CD4-positive, alpha-beta T cell treated with Interleukin-1 beta for 1 hour (primary cell): ENCODE measurements at regions not wholly inside any gene's neighbourhood (a gene's known extent, or its start where the extent isn't known, plus 50 kb on each side); places are given as distances from the start of the nearest gene placed in this dataset.
A peak's percentile ranks its signal among the peaks of the same experiment; 100 is the strongest.

Experiments used
- DNase-seq, 2 donors: peaks; one replicate each; pipeline ENCODE4 v3.0.0-alpha.2; 2020 to 2022

DNA sequence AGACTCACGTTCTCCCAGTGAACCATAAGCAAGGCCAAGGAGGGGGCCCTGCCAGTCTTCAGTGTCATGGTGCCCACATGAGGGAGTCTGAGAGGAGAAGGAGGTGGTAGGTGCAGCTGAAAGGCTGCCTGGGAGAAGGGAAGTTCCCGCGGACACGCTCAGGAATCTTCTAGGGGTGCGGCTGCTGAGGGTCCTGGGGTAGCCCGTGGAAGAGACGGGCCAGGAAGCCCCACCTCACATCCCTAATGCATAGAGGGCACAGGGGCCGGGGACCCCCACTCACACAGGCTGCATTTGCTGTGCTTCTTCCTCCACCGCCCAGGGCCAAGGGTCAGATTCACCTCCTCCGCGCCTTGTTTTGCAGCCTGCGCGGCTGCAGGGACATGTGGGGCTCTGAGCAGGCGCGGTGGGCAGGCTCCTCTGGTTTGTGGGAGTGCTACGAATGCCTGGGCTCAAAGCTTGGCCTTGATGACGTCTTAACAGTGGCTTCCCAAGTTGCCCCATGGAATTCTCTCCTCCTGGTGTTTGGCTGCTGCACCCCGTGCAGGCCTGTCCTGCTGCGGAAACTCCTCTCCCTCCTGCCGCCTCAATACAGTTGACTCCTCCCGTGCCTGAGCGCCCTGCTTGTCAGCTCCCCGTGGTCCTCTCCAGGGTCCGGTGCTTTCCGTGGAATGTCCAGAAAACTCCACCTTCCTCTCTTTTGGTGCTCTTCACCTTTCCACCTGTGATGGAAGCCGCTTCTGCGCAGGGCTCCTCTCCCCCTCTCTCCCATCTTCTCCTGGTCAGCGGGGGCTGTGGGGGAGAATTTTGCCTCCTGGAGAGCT, 95.7 kb downstream of the VAPA start:
- DNase-seq: no peak

DNA sequence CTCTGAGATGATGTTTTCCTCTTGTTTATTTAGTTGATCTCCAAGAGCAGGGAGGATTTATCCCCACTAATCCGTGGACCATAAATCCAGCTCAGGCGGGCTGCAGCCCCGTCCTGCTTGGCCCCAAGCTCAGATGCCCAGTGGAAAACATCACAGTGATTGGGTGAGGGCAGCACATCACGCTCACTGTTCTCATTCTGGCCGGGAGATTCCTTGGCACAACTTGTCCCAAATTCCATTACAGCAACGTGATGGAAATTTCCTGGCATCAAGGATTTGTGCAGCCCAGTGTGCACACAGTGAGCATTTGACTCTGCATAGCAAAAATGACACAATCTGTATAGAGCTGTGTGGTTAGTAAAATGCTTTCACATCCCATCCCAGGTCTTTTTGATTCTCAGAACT, 96.8 kb downstream of the VAPA start:
- DNase-seq: no peak

DNA sequence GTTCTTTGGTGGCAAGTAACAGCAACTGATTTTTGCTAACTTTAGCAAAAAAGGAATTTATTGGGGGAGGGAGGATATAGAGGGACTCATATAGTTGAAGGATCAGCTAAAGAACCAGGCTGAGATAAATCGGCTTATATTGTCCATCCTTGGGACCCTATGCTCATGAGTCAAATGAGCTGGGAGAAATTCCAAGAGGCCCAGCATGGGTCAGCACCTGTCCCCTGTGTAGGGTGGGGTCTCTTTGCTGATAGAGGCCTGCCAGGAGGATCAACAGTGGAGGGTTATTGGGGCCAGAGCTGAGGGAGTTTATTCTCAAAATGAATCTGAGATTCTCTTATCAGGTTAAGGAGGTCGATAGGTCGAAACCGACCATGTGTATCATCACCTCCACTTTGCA, 97.2 kb downstream of the VAPA start:
- no peak for DNase-seq

DNA sequence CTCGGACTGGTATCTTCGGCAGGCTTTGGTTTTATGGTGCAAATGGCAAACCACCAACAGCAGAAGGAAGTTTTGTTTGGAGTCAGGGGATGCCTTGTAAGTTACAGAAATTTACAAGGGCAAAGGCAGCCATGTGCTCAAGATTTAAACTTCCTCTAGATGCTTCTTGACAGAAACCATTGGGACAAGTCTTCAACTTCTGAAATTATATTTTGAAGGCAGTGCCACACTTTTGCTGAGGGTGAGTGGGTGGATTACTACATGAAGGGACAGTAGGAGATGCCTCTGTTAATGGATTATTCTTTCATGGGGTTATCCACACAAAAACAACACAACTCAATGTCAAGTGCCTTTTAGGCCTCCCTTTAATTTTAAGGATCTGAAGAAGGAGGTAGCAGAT, 97.9 kb downstream of the VAPA start:
- DNase-seq: no peak

DNA sequence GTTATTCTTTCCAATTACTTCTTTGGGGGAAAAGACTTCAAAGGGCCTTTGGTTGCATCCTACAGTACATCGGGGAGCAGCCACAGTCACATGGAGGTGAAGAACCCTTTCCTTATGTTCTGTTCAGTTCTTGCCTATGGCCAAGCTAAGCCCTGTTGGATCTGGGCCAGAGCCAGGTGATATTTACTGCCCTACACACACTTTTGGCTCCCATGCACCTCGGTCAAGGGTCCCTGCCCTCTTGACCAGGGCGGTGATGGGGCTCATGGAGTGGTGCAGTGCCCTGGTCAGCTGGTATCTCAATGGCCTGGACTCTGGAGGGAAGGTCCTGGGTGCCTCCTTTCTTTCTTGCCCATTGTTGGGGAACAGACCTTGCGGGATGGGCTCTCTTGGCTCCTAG, 98.7 kb downstream of the VAPA start:
- DNase-seq: no peak

DNA sequence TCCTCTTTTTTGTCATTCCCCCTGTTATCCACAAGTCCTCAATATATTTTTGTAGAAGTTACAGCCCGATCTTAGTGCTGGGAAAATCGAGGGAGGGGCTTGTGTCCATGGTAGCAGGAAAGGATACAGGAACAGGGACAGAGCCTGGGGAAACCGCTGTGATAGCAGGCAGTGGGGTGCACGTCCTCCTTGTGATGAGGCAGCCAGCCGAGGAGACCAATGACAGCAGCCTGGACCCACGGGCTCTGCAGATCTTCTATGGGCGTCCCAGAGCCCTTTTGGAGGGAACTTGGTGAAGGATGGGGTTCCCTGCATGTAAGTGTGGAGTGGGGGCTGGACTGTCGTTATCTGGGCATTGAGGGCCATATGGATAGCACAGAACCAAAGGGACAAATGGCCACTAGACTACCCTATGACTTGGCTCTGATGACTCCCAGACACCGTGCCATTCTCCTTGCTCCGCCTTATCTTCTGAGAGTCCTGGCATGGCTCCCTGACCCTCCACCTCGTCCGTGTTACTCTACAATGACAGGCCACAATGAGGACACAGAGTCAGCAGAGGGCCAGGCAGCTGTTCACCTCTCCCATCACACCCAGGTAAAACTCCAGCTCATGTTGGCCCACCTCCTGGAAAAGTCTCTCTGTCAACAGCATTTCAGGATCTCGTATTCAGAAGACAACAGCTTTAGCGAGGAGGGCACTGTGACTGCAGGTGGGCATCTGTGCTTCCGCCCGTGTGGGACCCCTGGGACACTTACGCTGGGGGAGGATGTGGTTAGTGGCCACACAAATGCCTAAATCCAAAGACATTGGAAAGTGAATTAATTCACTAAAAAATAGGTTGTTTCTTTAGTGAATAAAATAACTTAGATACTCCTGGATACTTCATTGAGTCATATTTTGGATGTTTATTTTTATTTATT, 100.1 kb downstream of the VAPA start:
- DNase-seq: no peak

DNA sequence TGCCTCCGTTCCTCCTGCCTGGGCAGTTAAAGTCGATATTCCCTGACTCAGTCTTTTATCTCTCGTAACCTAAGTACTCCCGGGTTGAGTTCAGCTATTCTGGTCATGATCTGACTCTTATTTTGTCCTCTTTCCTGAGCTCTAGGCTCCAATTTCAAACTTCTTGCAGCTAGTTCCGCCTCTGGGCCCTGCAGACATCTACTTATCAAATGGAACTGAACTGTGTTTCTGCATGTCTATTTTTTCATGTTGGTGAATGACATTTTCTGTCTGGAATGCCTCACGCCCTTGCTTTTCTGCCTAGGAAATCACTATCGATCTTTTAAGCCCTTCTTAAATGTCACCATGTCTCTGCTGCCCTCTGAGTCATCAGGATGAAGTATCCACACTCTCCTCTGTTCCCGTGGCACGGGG, 101.5 kb downstream of the VAPA start:
- DNase-seq: no peak

DNA sequence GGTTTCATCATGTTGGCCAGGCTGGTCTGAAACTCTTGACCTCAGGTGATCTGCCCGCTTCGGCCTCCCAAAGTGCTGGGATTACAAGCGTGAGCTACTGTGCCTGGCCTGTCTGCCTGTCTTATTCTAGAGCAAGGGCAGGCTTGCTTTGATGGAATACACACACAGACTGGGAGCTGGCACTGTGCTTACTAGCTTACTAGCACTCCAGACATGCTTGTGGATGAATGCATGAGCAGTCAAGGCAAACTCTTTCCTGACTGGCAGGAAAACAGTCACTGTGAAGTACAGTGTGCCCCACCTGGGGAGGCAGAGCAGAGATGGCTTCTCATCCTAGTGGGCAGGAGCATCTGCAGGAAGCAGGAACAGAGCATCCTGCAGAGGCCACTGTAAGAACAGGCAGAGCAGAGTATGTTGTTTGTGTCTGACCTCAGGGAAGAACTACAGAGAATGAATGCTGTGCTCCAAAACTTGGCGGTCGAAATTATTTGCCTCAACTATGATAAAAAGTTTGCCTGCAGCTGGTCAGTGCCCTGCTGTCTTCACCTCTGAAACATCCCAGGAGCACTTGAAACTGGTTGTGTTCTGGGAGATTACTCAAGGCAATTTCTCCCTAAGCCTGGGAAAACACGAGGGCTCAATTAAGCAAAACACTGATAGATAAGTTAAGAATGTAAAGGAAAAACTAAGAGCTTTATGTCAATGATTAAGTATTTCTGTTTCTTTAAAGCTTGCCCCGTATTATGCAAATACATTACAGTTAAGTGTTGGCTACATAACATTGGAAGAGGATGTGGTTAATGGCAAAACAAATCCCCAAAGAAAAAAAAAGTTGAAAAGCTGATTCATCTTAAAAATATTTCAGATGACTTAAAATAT, 102.4 kb downstream of the VAPA start:
- no peak for DNase-seq

DNA sequence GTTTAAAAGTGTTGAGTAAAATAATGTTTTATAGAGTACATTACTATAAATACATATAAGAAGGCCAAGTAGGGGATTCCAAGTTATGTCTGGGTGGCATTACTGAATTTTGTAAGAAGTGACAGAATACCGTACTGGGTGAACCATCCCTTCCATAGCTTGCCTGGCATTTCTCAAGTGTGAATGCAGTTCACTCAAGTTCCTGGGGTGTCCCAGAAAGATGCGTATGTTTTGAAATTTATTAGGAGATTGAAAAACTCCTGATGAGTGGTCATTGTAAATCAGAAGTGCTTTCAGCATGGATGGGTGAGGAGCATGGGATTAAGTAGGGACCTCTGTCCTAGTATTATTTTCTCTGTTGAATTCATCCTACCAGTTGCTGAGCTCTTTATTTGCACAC, 103.2 kb downstream of the VAPA start:
- DNase-seq: no peak

DNA sequence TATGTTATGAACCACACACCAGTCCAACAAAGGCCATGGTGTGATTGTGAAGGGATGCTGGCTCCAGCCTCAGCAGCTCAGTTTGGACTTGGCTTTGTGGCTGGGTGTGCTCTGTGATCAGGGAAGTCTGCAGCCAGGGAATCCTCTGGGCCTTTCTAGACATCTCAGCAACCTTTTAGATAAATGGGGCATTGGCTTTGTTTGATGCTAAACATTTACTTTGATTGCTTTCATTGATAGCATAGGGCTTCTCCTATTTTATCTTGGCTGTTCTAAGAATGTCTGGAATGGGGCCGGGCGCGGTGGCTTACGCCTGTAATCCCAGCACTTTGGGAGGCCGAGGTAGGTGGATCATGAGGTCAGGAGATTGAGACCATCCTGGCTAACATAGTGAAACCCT, 104.5 kb downstream of the VAPA start:
- no peak for DNase-seq

DNA sequence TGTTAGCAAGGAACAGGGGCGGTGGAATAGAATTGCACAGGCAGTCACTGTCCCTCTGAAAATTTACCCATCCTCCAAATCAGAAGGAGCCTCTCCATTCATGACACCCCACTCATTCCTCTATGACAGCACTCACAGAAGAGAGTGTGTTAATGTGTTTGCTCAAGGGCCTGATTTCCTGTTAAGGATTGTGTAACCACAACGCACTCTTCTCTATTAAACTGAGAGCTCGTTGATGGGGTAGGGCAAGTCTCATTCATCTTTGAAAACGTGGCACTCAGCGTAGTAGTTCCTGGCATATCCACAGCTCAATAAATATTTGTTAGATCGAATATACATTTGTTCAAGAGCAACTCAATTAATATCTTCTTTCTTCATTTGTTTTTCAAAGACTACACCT, 106.4 kb downstream of the VAPA start:
- no peak for DNase-seq

DNA sequence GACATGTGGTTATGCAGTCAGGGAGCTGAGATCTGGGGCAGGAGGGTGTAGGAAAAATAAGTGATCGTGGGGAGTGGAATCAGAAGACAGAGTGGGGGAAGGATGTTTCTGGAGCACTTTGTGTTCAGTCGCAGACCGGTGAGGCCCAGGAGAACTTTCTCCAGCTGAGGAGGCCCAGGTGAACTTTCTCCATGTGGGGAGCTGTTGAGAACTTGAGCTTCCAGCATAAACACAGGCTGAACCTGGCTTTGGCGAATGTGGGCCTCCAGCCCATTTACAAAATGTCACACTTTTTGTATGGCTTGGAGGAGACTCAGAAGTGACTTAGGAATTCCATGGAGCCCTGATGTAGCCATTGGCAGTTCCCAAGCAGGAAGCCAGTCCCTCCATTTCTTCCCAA, 108.5 kb downstream of the VAPA start:
- DNase-seq: no peak

DNA sequence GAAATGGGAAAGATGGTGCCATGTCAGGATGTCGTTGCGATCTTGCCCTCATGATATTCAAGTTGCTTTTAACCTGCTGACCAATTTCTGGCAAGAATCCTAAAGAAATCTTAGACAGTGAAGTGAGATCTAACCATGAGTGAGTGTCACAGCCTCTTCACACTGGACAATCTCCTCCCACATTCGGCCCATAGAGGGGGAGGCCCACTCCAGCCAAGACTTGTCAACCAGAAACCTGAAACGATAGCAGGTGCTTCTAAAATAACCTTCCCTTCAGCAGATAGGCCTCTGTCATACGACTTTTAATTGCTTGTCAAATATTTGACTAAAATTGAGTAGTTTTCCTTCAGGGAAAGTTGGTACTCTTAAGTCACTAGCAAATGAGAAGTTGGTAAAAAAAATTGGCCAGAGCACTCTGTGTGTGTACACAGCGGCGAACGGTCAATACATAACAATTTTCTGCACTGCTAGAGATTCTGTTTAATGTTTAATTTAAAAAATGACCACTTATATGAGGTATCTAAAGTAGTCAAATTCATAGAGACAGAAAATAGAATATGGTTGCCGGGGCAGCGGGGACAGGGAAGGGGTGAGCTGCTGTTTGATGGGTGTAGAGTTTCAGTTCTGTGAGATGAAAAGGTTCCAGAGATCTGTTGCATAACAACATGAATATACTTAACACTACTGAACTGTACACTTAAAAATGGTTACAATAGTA, 110.2 kb downstream of the VAPA start:
- DNase-seq: no peak

DNA sequence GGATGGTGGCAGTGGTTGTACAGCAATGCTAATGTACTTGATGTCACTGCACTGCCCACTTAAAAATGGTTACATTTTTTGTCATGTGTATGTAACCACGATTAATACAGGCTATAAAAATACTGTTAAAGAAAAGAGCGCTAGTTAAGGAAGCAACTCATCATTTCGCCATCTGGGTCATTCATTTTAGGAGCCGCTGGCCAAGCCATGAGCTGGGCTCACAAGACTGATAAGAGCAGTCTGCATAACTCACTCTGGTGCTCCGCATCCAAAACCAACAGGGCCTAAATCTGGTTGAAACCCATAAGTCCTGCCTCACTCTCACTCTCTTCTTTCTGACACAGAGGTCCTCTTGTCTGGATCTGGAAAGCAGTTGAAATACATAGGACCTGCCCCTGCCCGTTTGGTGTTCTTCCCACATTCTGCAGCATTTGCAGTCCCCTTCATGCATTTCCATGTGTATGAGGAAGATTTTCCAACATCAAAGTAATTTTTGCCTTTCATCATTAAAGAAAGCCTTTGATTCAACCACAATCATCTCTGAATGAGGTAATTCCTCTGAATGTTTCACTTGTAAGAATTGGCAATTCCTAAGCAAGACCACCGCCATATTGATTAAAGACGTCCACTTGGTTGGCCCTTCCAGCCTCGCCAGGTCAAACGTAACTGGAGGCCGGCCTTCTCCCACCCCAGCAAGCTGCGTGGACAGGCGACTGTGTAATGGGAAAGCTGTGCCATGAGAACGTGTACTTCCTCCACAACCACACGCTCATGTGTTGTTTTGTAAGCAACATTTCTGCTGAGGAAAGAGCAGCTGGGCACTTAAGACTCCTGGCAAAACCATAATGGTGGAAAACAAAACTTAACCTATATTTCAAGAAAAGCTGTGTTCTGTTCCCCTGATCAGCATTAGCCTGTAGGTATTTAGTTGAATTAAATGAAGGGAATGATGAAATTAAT, 112.2 kb downstream of the VAPA start:
- DNase-seq: no peak

DNA sequence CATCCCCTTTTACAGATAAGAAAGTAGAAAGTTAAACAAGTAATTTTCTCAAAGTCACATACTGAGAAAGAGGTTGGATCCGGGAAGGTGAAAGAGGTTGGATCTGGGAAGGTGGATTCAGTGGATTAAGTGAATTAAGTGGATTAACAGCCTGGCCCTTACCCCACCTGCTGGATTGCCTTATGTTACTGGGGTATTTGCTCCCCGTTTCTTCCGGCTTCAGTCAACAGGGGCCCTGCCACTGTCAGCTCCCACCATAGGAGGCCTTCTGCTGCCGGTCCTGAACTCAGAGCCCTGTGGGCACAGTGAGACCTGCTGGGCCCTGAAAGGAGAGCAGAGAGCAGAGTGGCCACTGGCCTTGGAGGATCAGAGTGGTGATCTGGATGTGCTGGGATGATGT, 113.2 kb downstream of the VAPA start:
- no peak for DNase-seq

DNA sequence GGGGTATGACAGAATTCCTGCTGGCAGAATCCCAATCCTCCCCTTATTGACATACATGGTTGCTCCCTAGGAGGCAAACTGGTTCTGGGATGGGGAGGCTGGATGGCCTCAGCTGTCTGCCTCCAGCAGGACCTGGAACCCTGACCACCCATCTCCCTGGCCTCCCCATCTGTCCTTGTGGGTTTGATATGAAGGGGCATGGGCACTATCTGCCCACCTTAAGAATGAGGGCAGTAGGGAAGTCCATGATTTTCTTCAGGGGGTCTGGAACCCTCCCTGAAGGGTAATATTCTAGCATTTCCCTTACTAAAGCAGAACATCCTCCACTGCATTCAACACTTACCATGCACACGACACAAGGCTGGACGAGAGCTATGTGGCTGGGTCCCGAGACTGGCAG, 113.6 kb downstream of the VAPA start:
- no peak for DNase-seq

DNA sequence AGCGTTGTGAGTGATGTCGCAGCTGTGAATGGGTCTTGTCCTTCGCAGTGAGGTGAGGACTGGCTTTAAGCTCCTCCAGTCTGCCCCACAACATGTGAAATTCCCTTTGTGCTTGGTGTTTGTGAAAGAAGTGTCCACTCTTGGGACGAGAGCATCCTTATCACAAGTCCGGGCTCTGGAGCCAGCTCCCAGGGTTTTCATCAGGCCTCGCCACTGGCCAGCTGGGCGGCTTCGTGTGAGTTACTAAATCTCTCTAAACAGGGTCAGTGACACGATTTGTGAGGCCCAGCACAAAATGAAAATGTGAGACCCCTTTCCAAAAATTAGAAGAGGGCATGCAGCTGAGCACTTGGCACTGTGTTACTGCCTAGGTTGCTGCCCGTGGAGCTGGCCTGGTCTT, 115.9 kb downstream of the VAPA start:
- DNase-seq: no peak

DNA sequence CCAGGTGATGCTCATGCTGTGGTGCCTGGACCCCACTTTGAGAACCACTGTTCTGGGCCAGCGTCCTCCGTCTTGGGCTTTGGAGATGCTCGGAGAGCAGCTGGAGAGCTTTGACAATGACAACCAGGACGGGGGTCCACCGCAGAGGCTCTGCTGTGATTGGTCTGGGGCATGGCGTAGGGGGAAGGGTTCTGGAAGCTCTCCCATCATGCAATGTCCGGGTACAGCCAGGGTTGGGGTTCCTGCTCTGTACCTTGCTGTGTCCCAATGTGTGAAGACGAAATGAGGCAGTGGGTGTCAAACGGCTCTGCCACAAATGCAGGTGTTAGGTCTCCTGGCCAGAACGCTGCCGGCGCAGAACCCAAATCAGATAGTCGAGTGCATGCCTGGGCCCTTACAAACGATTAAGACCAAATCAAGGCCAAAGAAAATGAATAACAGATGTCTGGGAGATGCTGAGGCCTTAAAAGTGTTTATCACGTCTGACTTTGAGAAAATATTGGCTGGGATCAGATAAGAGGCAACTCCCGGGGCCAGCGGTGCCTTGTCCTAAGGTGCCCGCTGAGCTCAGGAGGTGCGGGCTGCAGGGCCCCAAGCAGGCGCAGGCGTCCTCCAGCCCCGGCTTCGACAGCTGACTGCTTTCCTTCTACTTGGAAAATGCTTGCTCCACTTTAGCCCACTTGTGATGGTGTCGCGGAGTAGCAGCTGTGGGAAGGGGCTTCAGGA, 117.2 kb downstream of the VAPA start:
- no peak for DNase-seq

DNA sequence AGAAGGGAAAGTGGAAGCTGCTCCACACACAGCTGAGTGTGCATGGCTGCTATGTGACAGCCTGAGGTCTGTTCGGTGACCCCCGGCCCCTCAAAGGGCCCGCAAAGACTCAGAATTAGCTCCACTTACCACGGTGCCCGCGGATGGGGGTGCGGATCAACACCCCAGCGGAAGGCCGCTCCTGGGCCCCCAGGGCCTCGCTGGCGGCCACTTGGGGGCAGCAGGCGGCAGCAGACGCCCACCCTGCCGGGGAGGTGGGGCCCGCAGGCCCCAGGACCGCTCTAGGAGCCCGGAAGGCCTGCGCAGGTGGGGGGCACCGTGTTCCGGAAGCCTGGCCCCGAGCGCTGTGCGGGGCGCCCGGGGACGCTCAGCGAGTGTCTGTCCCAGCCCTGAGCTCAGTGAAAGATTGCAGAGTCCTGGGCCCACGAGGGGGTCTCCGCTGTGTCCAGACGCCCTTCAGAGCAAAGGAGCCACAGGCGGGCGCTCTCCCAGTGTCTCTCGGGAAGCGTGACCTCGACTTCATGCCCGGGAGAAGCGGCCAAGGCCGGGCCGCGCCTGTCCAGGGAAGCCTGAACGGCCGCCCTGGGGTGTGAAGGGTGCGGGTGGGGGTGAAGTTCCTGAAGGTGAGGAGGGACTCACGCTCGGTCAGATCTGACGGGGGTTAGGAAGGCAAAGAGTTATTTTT, 118.7 kb downstream of the VAPA start:
- peak in 1 of 2 donors; percentile 60 for DNase-seq

DNA sequence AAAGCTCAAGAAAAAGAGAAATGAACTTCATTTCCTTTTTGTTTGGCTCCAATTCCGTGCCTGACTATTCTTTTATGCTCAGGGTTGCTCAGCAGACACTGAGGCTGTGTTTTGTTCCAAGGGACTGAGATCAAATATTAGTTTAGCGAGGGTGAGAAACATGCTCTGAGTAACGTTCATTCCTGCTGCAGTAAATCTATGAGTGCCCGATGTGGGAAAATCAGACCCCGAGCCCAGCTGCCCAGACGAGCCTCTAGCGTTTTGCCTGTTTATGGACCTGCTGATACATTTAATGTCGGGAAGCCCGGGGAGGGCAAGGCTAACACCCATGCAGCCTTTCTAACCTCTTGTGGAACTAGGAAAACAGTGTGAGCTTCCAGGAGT, 119.2 kb downstream of the VAPA start:
- DNase-seq: no peak
